HepG2 (cell line): ENCODE measurements at regions not wholly inside any gene's neighbourhood (a gene's known extent, or its start where the extent isn't known, plus 50 kb on each side); places are given as distances from the start of the nearest gene placed in this dataset.

ENCODE experiments used
- ATAC-seq: fragments of 200-7000 bp; cut with Tn5 transposase; 3 replicates; pipeline ENCODE4 v1.9.1; 2020; ENCODE audit warnings: mild to moderate bottlenecking, moderate library complexity
- BruUV-seq: library from RNA; stranded (reverse); fragments of 400-500 nt; replicated peaks from 2 replicates; lab custom pipeline; 2021; lab: Mats Ljungman, UMichigan
- CTCF ChIA-PET: fragments of 300-600 bp; formaldehyde crosslinking; extraction: SDS; loops from one replicate; lab custom pipeline; 2021; ENCODE audit warnings: low total read pairs, inconsistent platforms, low intra/inter-chr PET ratio; lab: Yijun Ruan, JAX
- POLR2A ChIA-PET: fragments of 350-600 bp; sonication (Branson Sonifier 250); formaldehyde crosslinking; loops from one replicate; lab custom pipeline; 2020; ENCODE audit warnings: antibody characterized with exemption, inconsistent platforms; lab: Yijun Ruan, JAX
- DNase-seq: peaks from one replicate; pipeline ENCODE4 v3.0.0-alpha.2; 2015; ENCODE audit warnings: low spot score
- FAIRE-seq: peaks from 3 replicates; lab custom pipeline; 2011; peaks lifted over from hg19 to GRCh38; lab: Jason Lieb, UNC
- H2AFZ ChIP-seq: one replicate; pipeline ENCODE4 v1.6.1; 2011; ENCODE audit warnings: low read length, inconsistent platforms
- H3K27ac ChIP-seq: fragments of 300-600 bp; 3 replicates; pipeline ENCODE4 v1.8.0; 2011; ENCODE audit warnings: mixed run types, mild to moderate bottlenecking, mixed read lengths, low read length, inconsistent platforms; ENCODE audit not compliant: insufficient read depth; ENCODE audit errors: extremely low read length
- H3K27me3 ChIP-seq, 2 experiments: fragments of 200-600 bp in 1 of 2; 2 replicates in 1 of 2; 3 replicates in 1 of 2; pipeline versions ENCODE4 v1.6.0 to v1.8.0; 2011; ENCODE audit warnings: low read length in 2 of 2, mild to moderate bottlenecking in 2 of 2, moderate library complexity in 2 of 2, inconsistent platforms in 1 of 2; ENCODE audit not compliant: insufficient read depth in 2 of 2, control insufficient read depth in 1 of 2
- H3K36me3 ChIP-seq, 2 experiments: fragments of 200-600 bp in 1 of 2; replicated peaks in 1 of 2; 2 replicates in 1 of 2; 3 replicates in 1 of 2; pipeline versions ENCODE4 v1.5.1 to v1.8.0; 2011; ENCODE audit warnings: low read length in 2 of 2, inconsistent platforms in 1 of 2; ENCODE audit not compliant: insufficient read depth in 2 of 2, control insufficient read depth in 1 of 2
- H3K4me1 ChIP-seq: 2 replicates; pipeline ENCODE4 v1.5.1; 2012; ENCODE audit warnings: low read length, inconsistent platforms; ENCODE audit not compliant: insufficient read depth
- H3K4me2 ChIP-seq: 2 replicates; pipeline ENCODE4 v1.6.0; 2011; ENCODE audit warnings: low read depth, low read length, inconsistent platforms
- H3K4me3 ChIP-seq, 3 experiments: fragments of 200-600 bp in 1 of 3; sonication (generic), shearing (Covaris generic) in 1 of 3; replicated peaks in 1 of 3; 2 replicates each; pipeline ENCODE4 v1.5.1; 2011 to 2016; ENCODE audit warnings: low read length in 3 of 3, inconsistent platforms in 2 of 3, low read depth in 2 of 3, mild to moderate bottlenecking in 2 of 3, control low read depth in 1 of 3, mixed read lengths in 1 of 3; ENCODE audit not compliant: insufficient read depth in 1 of 3
- H3K79me2 ChIP-seq: one replicate; pipeline ENCODE4 v1.6.1; 2011; ENCODE audit warnings: low read length, inconsistent platforms; ENCODE audit not compliant: insufficient read depth
- H3K9ac ChIP-seq: 2 replicates; pipeline ENCODE4 v1.6.0; 2011; ENCODE audit warnings: mild to moderate bottlenecking, low read depth, low read length, inconsistent platforms; ENCODE audit not compliant: insufficient read depth
- H3K9me3 ChIP-seq: 2 replicates; pipeline ENCODE4 v1.5.1; 2012; ENCODE audit warnings: mild to moderate bottlenecking, low read length
- H4K20me1 ChIP-seq: 2 replicates; pipeline ENCODE4 v1.6.0; 2011; ENCODE audit warnings: inconsistent platforms, mild to moderate bottlenecking, low read length, moderate library complexity; ENCODE audit not compliant: insufficient read depth
- FOSL1 ChIP-seq: sonication (generic); formaldehyde crosslinking; IDR thresholded peaks from 2 replicates; pipeline ENCODE4 v1.9.0; 2021; ENCODE audit warnings: missing genetic modification reagents, borderline replicate concordance
- GPN1 ChIP-seq: sonication (generic); formaldehyde crosslinking; IDR thresholded peaks from 2 replicates; pipeline ENCODE4 v1.5.1; 2020; ENCODE audit warnings: missing genetic modification reagents, borderline replicate concordance
- HOXA9 ChIP-seq: sonication (generic); formaldehyde crosslinking; IDR thresholded peaks from 2 replicates; pipeline ENCODE4 v1.8.1; 2022; ENCODE audit warnings: missing genetic modification reagents, mild to moderate bottlenecking, moderate library complexity, borderline replicate concordance
- PPARG ChIP-seq: conservative IDR thresholded peaks from 2 replicates; pipeline ENCODE4 v1.6.1; 2016; ENCODE audit warnings: missing biosample characterization, missing genetic modification reagents
- RAD21 ChIP-seq: fragments of 450-650 bp; formaldehyde crosslinking; IDR thresholded peaks from 2 replicates; pipeline ENCODE4 v1.5.0; 2020; ENCODE audit warnings: mild to moderate bottlenecking
- SNAPC2 ChIP-seq: sonication (generic); formaldehyde crosslinking; IDR thresholded peaks from 2 replicates; pipeline ENCODE4 v1.8.1; 2022; ENCODE audit warnings: mild to moderate bottlenecking, missing genetic modification reagents
- SOX5 ChIP-seq: IDR thresholded peaks from 2 replicates; pipeline ENCODE4 v1.6.1; 2016; ENCODE audit warnings: borderline replicate concordance
- TGIF2 ChIP-seq: IDR thresholded peaks from 2 replicates; pipeline ENCODE4 v1.6.1; 2016; ENCODE audit warnings: control low read depth, missing compliant biosample characterization
- THAP11 ChIP-seq: IDR thresholded peaks from 2 replicates; pipeline ENCODE4 v1.6.1; 2016; ENCODE audit warnings: missing biosample characterization, missing genetic modification reagents
- WIZ ChIP-seq: sonication (generic); formaldehyde crosslinking; IDR thresholded peaks from 2 replicates; pipeline ENCODE4 v1.5.1; 2020; ENCODE audit warnings: mild to moderate bottlenecking, missing genetic modification reagents
- ZBTB1 ChIP-seq: sonication (generic); formaldehyde crosslinking; IDR thresholded peaks from 2 replicates; pipeline ENCODE4 v1.4.0; 2020; ENCODE audit warnings: missing genetic modification reagents, borderline replicate concordance
- ZFP36 ChIP-seq: fragments of 150-350 bp; IDR thresholded peaks from 2 replicates; pipeline ENCODE4 v1.6.1; 2018; ENCODE audit warnings: borderline replicate concordance, low read length, low read depth; ENCODE audit not compliant: partially characterized antibody
- ZFP82 ChIP-seq: sonication (generic); formaldehyde crosslinking; IDR thresholded peaks from 2 replicates; pipeline ENCODE4 v1.5.1; 2020; ENCODE audit warnings: mild to moderate bottlenecking, missing genetic modification reagents, borderline replicate concordance
- ZNF572 ChIP-seq: sonication (generic); formaldehyde crosslinking; IDR thresholded peaks from 2 replicates; pipeline ENCODE4 v1.5.1; 2020; ENCODE audit warnings: mild to moderate bottlenecking, missing genetic modification reagents
- ZNF790 ChIP-seq: sonication (generic); formaldehyde crosslinking; IDR thresholded peaks from 2 replicates; pipeline ENCODE4 v1.8.0; 2022; ENCODE audit warnings: missing genetic modification reagents, mild to moderate bottlenecking, borderline replicate concordance
- ZNF816 ChIP-seq: sonication (generic); formaldehyde crosslinking; IDR thresholded peaks from 2 replicates; pipeline ENCODE4 v1.8.0; 2022; ENCODE audit warnings: missing genetic modification reagents, mild to moderate bottlenecking, borderline replicate concordance
- WGBS: methylation state at CpG from one replicate; pipeline ENCODE4 v1.1.6; 2017; ENCODE audit warnings: low lambda C conversion rate; 5-methylcytosine and 5-hydroxymethylcytosine counted together
- in situ Hi-C: cut with HindIII; loops from 2 replicates; pipeline ENCODE4 v1.10.0; 2017; ENCODE audit warnings: low pct_unique_long_range_greater_than_20kb; ENCODE audit not compliant: extremely low pct_ligation_motif_present
- intact Hi-C: fragments of 100-400 bp; cut with micrococcal nuclease; formaldehyde crosslinking; loops from one replicate; pipeline ENCODE4 v1.10.0; 2022; ENCODE audit not compliant: unreplicated experiment
- TF ChIP-seq, protein P1 (sequence below): sonication (generic); formaldehyde crosslinking; IDR thresholded peaks from 2 replicates; pipeline ENCODE4 v1.9.0; 2021; ENCODE audit warnings: missing genetic modification reagents, borderline replicate concordance
- TF ChIP-seq, protein P2 (sequence below): sonication (generic); formaldehyde crosslinking; conservative IDR thresholded peaks from 2 replicates; pipeline ENCODE4 v1.8.0; 2022; ENCODE audit warnings: low read depth, missing genetic modification reagents
- TF ChIP-seq, protein P3 (sequence below), 2 experiments: fragments of 450-650 bp in 1 of 2; sonication (generic) in 1 of 2; formaldehyde crosslinking; IDR thresholded peaks; 2 replicates each; pipeline versions ENCODE4 v1.5.0 to v1.8.0; 2020 to 2022; ENCODE audit warnings: mild to moderate bottlenecking in 1 of 2, missing genetic modification reagents in 1 of 2
- TF ChIP-seq, protein P4 (sequence below): sonication (generic); formaldehyde crosslinking; IDR thresholded peaks from 2 replicates; pipeline ENCODE4 v1.4.0; 2020; ENCODE audit warnings: mild to moderate bottlenecking, low read depth, missing genetic modification reagents

DNA sequence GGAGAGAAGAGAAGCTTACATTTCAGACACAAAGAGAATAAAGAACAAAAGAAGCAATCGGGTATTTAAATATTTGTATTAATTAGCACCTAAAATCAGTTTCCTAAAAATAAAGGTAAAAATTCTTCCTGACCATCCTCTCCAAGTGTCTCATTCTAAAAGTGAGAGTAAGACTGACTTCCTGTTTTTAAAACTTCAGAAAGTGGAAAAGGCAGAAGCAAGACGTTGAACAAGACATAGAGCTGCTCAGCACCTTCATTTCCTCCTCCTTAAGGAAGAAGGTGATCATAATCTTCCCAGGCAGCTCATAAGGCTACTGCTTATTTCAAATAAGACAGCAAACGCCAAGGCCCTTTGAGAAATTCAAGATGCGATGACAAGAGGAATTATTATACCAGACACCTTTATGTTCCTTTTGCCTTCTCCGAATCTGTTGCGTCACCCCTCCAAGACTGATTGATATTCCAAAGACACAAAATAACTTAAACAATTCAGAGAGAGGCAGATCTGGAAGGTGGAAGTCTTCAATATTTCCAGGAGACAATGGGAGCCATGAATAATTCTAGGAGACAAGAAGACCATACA is 238.8 kb upstream of the TLE3 start (continued):
- TF ChIP-seq, protein P1, sequence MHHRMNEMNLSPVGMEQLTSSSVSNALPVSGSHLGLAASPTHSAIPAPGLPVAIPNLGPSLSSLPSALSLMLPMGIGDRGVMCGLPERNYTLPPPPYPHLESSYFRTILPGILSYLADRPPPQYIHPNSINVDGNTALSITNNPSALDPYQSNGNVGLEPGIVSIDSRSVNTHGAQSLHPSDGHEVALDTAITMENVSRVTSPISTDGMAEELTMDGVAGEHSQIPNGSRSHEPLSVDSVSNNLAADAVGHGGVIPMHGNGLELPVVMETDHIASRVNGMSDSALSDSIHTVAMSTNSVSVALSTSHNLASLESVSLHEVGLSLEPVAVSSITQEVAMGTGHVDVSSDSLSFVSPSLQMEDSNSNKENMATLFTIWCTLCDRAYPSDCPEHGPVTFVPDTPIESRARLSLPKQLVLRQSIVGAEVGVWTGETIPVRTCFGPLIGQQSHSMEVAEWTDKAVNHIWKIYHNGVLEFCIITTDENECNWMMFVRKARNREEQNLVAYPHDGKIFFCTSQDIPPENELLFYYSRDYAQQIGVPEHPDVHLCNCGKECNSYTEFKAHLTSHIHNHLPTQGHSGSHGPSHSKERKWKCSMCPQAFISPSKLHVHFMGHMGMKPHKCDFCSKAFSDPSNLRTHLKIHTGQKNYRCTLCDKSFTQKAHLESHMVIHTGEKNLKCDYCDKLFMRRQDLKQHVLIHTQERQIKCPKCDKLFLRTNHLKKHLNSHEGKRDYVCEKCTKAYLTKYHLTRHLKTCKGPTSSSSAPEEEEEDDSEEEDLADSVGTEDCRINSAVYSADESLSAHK = no peak
- no peak for TF ChIP-seq ZNF572

DNA sequence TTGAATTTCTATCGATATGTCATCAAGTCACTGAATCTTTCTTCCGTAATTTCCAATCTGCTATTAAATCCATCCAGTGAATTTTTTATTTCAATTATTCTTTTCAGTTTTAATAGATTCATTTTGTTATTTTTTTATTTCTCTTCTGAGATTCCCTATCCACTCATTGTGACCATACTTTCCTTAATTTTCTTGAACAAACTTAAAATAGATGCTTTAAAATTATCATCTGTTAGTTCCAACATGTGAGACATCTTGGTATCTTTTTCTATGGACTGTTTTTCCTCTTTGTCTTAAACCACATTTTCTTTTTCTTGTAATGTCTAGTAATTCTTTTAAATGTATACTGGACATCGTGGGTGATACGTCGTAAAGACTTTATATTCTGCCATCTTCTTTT is 236.6 kb upstream of the TLE3 start:
- WGBS = 50% methylated on average over 5 of the region's 5 CpGs
- H3K36me3 ChIP-seq = no peaks in the 10 kb centered on the region
- TF ChIP-seq WIZ (CRISPR knock-in tag) = no peak
- TF ChIP-seq TGIF2 (CRISPR knock-in tag) = no peak
- no peak for TF ChIP-seq GPN1 (CRISPR knock-in tag)
- no peak for TF ChIP-seq ZNF816 (CRISPR knock-in tag)
- TF ChIP-seq, protein P2, sequence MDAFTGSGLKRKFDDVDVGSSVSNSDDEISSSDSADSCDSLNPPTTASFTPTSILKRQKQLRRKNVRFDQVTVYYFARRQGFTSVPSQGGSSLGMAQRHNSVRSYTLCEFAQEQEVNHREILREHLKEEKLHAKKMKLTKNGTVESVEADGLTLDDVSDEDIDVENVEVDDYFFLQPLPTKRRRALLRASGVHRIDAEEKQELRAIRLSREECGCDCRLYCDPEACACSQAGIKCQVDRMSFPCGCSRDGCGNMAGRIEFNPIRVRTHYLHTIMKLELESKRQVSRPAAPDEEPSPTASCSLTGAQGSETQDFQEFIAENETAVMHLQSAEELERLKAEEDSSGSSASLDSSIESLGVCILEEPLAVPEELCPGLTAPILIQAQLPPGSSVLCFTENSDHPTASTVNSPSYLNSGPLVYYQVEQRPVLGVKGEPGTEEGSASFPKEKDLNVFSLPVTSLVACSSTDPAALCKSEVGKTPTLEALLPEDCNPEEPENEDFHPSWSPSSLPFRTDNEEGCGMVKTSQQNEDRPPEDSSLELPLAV (CRISPR knock-in tag) = no peak
- TF ChIP-seq, protein P3, sequence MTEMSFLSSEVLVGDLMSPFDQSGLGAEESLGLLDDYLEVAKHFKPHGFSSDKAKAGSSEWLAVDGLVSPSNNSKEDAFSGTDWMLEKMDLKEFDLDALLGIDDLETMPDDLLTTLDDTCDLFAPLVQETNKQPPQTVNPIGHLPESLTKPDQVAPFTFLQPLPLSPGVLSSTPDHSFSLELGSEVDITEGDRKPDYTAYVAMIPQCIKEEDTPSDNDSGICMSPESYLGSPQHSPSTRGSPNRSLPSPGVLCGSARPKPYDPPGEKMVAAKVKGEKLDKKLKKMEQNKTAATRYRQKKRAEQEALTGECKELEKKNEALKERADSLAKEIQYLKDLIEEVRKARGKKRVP (CRISPR knock-in tag; IDR thresholded peaks at IDR 0.05) = no peak
- no peak for TF ChIP-seq ZFP82 (CRISPR knock-in tag)
- no peak for TF ChIP-seq RAD21
- TF ChIP-seq ZNF790 = no peak
- TF ChIP-seq PPARG = no peak
- TF ChIP-seq, protein P4, sequence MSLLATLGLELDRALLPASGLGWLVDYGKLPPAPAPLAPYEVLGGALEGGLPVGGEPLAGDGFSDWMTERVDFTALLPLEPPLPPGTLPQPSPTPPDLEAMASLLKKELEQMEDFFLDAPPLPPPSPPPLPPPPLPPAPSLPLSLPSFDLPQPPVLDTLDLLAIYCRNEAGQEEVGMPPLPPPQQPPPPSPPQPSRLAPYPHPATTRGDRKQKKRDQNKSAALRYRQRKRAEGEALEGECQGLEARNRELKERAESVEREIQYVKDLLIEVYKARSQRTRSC (CRISPR knock-in tag) = no peak
- no peak for TF ChIP-seq FOSL1
- TF ChIP-seq THAP11 = no peak
- no peak for TF ChIP-seq SNAPC2 (CRISPR knock-in tag)
- no peak for TF ChIP-seq HOXA9 (CRISPR knock-in tag)
- TF ChIP-seq SOX5 (CRISPR knock-in tag) = no peak
- TF ChIP-seq ZBTB1 (CRISPR knock-in tag) = no peak
- no peak for TF ChIP-seq ZFP36
- H3K4me2 ChIP-seq = no peak overlapping the region
- ChIA-PET POLR2A (no interaction called here), CTCF (no interaction called here)
- no peak overlapping the region for H3K9ac ChIP-seq
- BruUV-seq = no TSS peak
- H4K20me1 ChIP-seq = no peaks in the 10 kb centered on the region
- no peak for DNase-seq
- in situ Hi-C loops (no loop called here), intact Hi-C loops (no loop called here)
- no peak for ATAC-seq
- no peak for FAIRE-seq
- H3K27ac ChIP-seq = no peak overlapping the region
- H3K4me1 ChIP-seq = no peaks in the 10 kb centered on the region
- no peak overlapping the region for H2AFZ ChIP-seq
- H3K9me3 ChIP-seq = no peaks in the 10 kb centered on the region
- no peak overlapping the region for H3K4me3 ChIP-seq
- H3K27me3 ChIP-seq = no peaks in the 10 kb centered on the region
- H3K79me2 ChIP-seq = no peaks in the 10 kb centered on the region
